Fibroblast of mammary gland (primary cell): ENCODE measurements at regions not wholly inside any gene's neighbourhood (a gene's known extent, or its start where the extent isn't known, plus 50 kb on each side); places are given as distances from the start of the nearest gene placed in this dataset.

Source experiments
- DNase-seq: peaks from one replicate; pipeline ENCODE4 v3.0.0-alpha.2; 2010; ENCODE audit warnings: low read depth
- H3K4me3 ChIP-seq: 2 replicates; pipeline ENCODE4 v1.5.1; 2011; ENCODE audit warnings: low read depth, mild to moderate bottlenecking, low read length, moderate library complexity; ENCODE audit not compliant: control insufficient read depth
- TF ChIP-seq, protein P1 (sequence below): conservative IDR thresholded peaks from 2 replicates; pipeline ENCODE4 v1.5.1; 2011; ENCODE audit warnings: low read depth, low read length, inconsistent platforms; ENCODE audit not compliant: control insufficient read depth, insufficient read depth

DNA sequence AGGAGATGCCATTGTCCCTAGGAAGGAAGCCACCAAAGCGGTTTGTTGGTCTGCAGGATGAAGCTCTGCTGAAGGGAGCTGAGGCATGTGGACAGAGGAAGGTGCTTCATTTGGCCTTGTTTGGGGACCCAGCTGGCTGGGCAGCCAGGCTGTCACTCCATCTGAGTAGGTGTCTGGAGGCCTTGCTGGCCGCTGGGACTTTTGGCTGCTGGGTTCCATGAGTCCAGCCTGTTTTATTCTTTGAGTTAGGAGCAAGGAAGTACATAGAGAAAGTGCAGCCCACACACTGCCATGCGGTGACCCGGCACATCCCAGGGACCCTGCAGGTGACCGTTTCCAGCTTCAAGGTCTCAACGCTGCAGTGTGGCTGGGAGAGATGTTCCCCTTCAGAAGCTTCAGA, 251.2 kb upstream of the IRX4 start:
- TF ChIP-seq, protein P1, sequence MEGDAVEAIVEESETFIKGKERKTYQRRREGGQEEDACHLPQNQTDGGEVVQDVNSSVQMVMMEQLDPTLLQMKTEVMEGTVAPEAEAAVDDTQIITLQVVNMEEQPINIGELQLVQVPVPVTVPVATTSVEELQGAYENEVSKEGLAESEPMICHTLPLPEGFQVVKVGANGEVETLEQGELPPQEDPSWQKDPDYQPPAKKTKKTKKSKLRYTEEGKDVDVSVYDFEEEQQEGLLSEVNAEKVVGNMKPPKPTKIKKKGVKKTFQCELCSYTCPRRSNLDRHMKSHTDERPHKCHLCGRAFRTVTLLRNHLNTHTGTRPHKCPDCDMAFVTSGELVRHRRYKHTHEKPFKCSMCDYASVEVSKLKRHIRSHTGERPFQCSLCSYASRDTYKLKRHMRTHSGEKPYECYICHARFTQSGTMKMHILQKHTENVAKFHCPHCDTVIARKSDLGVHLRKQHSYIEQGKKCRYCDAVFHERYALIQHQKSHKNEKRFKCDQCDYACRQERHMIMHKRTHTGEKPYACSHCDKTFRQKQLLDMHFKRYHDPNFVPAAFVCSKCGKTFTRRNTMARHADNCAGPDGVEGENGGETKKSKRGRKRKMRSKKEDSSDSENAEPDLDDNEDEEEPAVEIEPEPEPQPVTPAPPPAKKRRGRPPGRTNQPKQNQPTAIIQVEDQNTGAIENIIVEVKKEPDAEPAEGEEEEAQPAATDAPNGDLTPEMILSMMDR = no peak
- DNase-seq = no peak
- no peak overlapping the region for H3K4me3 ChIP-seq

DNA sequence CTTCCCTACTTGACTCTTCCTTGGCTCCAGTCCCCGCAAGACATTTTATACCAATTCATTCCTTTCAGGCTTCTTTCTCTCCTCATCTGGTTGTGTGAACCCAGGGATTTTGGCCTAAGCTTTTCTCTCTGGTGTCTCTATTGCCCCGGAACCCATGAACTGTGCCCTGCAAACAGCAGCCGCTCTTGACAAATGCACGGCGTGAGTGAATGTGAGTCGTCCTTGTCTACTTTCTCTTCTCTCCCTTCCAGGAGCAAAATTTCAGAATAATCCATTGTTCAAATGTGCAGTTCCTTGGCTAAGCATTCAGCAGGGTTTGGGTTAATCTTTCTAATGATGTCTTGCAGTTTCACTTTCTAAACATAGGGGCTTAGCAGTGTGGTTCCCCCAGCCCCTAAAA, 250.4 kb upstream of the IRX4 start:
- TF ChIP-seq, protein P1 = no peak
- DNase-seq = peak; percentile 59
- H3K4me3 ChIP-seq = no peak overlapping the region

DNA sequence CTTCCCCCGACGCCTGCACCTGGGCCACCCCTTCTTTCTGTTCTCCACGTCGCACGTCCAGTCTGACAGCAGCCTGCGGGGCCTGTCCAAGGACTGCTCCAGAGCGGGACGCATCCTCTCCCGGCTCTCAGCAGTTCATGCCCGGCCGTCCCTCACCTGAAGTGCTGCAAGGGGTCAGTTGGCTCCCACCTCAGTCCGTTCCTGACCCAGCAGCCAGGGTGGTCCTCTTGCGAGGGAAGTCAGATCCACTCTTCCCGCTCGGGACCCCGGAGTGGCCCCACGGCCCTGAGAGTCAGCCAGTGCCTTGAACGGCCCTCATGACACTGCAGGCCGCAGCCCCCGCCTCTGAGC, 249.7 kb upstream of the IRX4 start:
- H3K4me3 ChIP-seq = no peak overlapping the region
- TF ChIP-seq, protein P1 = no peak
- no peak for DNase-seq

DNA sequence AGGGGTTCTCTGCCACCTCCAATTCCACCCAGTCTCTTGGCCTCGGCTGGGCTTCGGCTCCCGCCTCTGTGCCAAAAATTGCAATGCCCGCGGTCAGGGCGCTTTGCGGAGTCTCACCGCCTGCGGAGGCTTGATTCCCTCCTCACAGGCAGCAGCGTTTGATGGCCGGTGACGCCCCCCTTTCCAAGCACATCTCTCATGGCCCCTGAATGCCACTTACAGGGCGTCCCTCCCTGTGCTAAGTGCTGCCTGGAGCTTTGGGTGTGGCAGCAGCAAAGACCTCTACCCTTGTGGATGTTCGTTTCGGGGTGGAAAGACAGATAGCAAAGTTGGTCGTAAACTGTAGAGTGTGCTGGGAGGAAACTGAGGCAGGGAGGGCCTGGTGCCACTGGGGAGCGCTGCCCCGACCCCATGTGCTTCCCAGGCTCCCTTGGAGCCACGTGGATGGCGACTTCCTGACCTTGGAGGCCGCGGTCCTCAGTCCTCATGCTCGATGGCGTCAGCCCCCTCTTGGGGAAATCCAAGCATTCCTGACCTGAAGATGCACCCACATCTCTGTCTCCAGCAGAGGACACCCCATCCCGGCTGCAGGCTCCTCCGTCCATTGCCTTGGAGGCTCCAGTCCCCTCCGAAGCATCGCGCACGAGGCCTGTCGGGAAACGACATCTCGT, 249.2 kb upstream of the IRX4 start:
- no peak overlapping the region for H3K4me3 ChIP-seq
- TF ChIP-seq, protein P1 = no peak

DNA sequence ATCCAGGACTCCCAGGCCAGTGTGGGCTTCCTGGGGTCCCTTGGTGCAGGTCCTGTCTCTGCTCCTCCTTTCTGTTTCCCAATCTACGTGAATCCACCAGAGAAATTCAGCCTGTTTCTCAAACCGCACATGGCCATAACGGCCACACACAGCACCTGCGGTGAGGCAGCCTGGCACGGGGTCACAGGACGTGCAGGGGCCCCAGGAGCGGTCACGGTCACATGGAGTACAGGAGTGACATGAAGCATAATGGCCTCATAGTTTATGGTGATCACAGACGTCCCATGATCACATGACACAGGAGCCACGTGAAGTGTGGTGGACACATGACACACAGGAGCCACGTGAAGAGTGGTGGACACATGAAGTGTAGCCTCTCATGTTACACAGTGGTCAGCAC, 248.5 kb upstream of the IRX4 start:
- no peak overlapping the region for H3K4me3 ChIP-seq
- DNase-seq = no peak
- TF ChIP-seq, protein P1 = no peak

More for the DNA sequence above, 249.2 kb upstream of the IRX4 start:
- no peak for DNase-seq

DNA sequence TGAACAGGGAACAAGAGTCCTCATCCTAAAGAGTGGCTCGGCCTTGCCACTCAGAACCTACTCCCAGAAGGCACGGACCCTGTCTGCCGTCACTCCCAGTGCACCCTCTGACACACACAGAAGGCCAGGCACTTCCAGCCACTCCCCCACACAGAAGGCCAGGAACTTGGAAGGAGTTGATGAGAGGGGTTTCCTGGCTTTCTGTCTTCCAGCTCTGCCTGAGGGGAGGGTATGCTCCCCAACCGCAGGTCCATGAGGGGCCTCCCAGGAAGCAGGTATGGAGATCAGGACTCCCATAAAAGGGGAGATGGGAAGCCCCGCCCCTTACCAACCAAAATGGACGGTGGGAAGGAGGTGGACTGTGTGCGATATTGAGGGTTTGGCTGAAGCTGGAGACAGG, 247.6 kb upstream of the IRX4 start:
- TF ChIP-seq, protein P1 = no peak
- H3K4me3 ChIP-seq = no peak overlapping the region
- DNase-seq = no peak
